Stimulated activated naive CD8-positive, alpha-beta T cell treated with anti-CD3 and anti-CD28 coated beads, Interleukin-15, amount 100 ng/mL, for 72 hours (primary cell): ENCODE measurements at regions not wholly inside any gene's neighbourhood (a gene's known extent, or its start where the extent isn't known, plus 50 kb on each side); places are given as distances from the start of the nearest gene placed in this dataset.
"Not testable (repeated sequence)": the region's sequence is repeated elsewhere in the genome, so short reads cannot be mapped to it uniquely, and the experiment has no call there.

Source experiments
- ATAC-seq: fragments of 150-1000 bp; cut with Tn5 transposase; 2 replicates; pipeline ENCODE4 v1.10.0; 2021; ENCODE audit warnings: mild to moderate bottlenecking, moderate library complexity
- DNase-seq, 2 donors: peaks; one replicate each; pipeline ENCODE4 v3.0.0; 2021 to 2022
- H3K27ac Mint-ChIP-seq, 2 donors: one replicate each; pipeline ENCODE4 v1.8.0; 2022; ENCODE audit warnings: mild to moderate bottlenecking in 2 of 2, mixed read lengths in 2 of 2, moderate library complexity in 2 of 2
- H3K27me3 Mint-ChIP-seq: one replicate; pipeline ENCODE4 v1.8.0; 2022; ENCODE audit warnings: mixed read lengths
- H3K4me1 Mint-ChIP-seq: one replicate; pipeline ENCODE4 v1.8.0; 2022; ENCODE audit warnings: mild to moderate bottlenecking, mixed read lengths
- H3K4me3 Mint-ChIP-seq, 2 donors: one replicate each; pipeline ENCODE4 v1.8.0; 2022; ENCODE audit warnings: mild to moderate bottlenecking in 2 of 2, mixed read lengths in 2 of 2, moderate library complexity in 1 of 2
- H3K9me3 Mint-ChIP-seq, 2 donors: one replicate each; pipeline ENCODE4 v1.8.0; 2022; ENCODE audit warnings: mixed read lengths in 2 of 2

GRCh38 chr4:59455751-59456150, 1744.4 kb upstream of the ADGRL3 start:
- Mint-ChIP-seq H3K4me3 (no peak overlapping the region), H3K4me1 (no peaks in the 10 kb centered on the region), H3K9me3 (peaks cover 4 to 7% of the 10 kb centered on the region in 2 donors), H3K27ac (no peak overlapping the region), H3K27me3 (no peaks in the 10 kb centered on the region)
- ATAC-seq = no peak
- no peak for DNase-seq

DNA sequence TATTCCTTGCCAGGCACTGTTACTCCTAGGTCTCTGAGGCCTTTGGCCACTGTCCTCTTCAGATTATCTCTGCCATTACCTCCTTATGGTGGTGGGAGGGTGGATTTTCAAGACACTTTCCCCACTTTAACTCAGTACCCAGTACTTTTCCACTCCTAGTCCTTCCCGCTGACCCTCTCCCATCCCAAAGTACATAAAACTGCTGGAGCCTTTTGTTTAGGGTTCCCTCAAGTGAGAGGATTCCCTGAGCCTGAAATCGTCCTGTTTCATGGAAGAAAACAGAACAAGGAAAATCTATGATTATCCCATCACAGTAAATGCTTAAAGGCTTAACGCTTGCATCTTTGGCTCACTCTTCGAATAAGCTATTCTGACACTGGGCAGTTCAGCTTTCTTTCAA, 1742.5 kb upstream of the ADGRL3 start:
- Mint-ChIP-seq H3K9me3 (peaks cover 0 to 6% of the 10 kb centered on the region in 2 donors), H3K4me3 (no peak overlapping the region), H3K27ac (no peak overlapping the region), H3K4me1 (no peaks in the 10 kb centered on the region), H3K27me3 (no peaks in the 10 kb centered on the region)
- no peak for ATAC-seq
- DNase-seq = no peak

- H3K27me3 Mint-ChIP-seq = no peaks in the 10 kb centered on the region
- peaks cover 20% of the 10 kb centered on the region in 2 donors for H3K9me3 Mint-ChIP-seq
- H3K27ac Mint-ChIP-seq = no peak overlapping the region
- H3K4me3 Mint-ChIP-seq = no peak overlapping the region
- ATAC-seq = no peak
- no peaks in the 10 kb centered on the region for H3K4me1 Mint-ChIP-seq
- no peak for DNase-seq
Measured at GRCh38 chr4:59484944-59485343, 1715.2 kb upstream of the ADGRL3 start.

DNA sequence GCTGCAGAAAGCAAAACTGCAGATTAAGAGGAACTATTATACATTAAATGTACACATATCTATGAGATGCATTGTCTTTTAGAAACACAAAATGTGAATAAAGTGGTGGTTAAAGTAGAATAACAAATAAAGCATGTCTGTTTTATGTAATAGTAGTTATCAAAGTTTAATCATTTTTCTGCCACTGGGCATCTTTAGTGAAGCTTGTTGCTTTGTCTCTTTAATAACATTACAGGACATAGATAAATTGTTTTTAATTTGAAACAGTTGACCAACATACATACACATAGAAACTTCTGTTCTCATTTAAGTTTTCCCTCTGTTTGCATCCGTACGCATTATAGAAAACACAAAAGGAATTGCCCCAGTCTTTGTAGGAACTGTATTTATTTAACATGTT, 1700.0 kb upstream of the ADGRL3 start:
- H3K4me3 Mint-ChIP-seq = no peak overlapping the region
- ATAC-seq = no peak
- H3K27ac Mint-ChIP-seq = no peak overlapping the region
- no peaks in the 10 kb centered on the region for H3K4me1 Mint-ChIP-seq
- DNase-seq = no peak
- H3K27me3 Mint-ChIP-seq = no peaks in the 10 kb centered on the region
- peaks cover 9 to 14% of the 10 kb centered on the region in 2 donors for H3K9me3 Mint-ChIP-seq

GRCh38 chr4:59503731-59504130, 1696.4 kb upstream of the ADGRL3 start:
- no peaks in the 10 kb centered on the region for H3K4me1 Mint-ChIP-seq
- peaks cover 5 to 13% of the 10 kb centered on the region in 2 donors for H3K9me3 Mint-ChIP-seq
- no peaks in the 10 kb centered on the region for H3K27me3 Mint-ChIP-seq
- no peak overlapping the region for H3K4me3 Mint-ChIP-seq
- H3K27ac Mint-ChIP-seq = no peak overlapping the region
- DNase-seq = no peak
- ATAC-seq = no peak

DNA sequence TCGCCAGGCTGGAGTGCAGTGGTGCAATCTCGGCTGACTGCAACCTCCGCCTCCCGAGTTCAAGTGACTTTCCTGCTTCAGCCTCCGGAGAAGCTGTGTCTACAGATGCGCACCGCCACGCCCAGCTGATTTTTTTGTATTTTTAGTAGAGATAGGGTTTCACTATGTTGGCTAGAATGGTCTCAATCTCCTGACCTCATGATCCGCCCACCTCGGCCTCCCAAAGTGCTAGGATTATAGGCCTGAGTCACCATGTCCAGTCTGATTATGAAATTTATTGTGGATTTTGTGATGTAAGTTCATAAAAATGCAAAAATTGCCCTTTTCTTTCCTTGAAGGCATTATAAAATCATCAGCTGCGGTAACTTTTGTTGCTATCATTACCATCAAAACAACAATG, 1688.3 kb upstream of the ADGRL3 start:
- H3K4me3 Mint-ChIP-seq, H3K4me1 Mint-ChIP-seq, H3K27me3 Mint-ChIP-seq, DNase-seq, H3K27ac Mint-ChIP-seq, ATAC-seq: not testable (repeated sequence)
- H3K9me3 Mint-ChIP-seq = peaks cover 0 to 13% of the 10 kb centered on the region in 2 donors

DNA sequence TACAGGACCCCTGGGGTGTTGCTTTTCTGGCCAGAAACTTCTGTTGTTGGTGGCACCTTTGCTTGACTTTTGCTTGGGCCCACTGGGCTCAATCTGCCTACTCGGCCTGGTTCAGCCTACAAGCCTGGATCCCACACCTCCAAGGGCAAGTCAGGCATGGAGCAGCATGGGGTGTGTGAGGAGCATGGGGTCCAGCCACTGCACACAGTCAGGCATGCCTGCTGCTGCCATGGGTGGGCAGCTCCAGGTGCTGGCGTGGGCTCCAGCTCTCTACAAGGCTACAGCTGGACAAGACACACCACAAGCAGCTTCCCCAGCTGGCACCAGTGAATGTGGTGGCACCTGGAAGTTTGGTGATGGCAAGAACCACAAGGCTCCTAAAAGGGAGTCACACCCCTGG, 1683.1 kb upstream of the ADGRL3 start:
- no peak for DNase-seq
- H3K27ac Mint-ChIP-seq = no peak overlapping the region
- no peaks in the 10 kb centered on the region for H3K4me1 Mint-ChIP-seq
- no peak overlapping the region for H3K4me3 Mint-ChIP-seq
- peak; percentile 50 for ATAC-seq
- H3K9me3 Mint-ChIP-seq = peaks cover 3 to 5% of the 10 kb centered on the region in 2 donors
- no peaks in the 10 kb centered on the region for H3K27me3 Mint-ChIP-seq

DNA sequence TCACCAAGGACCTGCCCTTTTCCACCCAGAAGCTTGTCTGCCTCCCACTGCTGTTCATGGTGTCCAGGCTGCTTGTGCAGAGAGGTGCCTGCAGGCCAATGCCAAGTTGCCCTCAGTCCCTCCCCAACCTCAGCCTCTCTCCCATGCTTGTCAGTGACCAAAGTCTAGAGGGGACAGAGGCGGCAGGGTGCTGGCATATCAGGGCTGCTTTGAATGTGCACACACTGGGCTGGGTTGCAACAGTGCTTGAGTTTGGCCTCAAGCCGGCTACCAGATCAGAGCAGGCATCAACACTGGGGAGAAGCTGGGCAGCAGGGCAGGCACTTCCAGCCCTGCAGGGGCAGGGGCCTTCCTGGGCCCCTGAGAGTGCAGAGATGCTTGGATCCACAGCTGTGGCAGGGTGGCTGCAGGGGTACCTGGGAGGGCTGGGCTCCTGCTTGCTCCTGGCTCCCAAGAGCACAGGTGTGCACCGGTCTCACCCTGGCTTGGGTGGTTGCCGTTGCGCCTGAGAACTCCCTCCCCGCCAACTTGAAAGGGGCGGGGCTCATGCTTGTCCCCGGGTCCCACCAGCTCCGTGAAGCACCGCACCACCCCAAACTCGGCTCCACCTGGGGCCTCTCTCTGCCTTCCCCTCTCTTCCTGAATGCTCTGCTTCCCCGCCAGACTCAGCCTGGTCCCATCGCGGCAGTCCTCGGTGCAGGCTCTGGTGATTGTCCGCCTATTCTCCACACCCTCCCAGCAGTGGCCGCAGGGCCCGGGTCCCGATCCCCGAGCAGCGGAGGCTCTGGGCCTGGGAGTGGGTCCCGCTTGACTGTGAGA, 1681.9 kb upstream of the ADGRL3 start:
- ATAC-seq = peak; percentile 31
- Mint-ChIP-seq H3K9me3 (peaks cover 7 to 8% of the 10 kb centered on the region in 2 donors), H3K27ac (no peak overlapping the region), H3K4me1 (no peaks in the 10 kb centered on the region), H3K4me3 (no peak overlapping the region), H3K27me3 (no peaks in the 10 kb centered on the region)
- no peak for DNase-seq

DNA sequence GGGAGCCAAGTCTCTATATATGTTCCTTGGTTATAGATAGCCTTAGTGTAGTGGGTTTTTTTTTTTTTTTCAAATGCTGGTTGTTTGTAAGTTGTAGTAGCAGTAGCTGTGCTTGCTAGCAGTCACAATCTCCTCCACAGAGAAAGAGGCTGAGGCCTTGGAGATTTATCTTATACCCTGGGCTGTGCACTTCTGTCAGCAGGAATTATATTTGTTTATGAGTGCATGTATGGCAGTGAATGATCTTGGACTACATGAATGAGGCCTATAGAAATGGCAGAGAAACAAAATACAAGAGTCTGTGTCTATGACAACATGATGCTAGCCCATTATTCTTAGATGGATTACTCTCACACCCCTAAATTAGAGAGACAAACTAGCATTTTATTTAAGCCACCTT, 1674.2 kb upstream of the ADGRL3 start:
- Mint-ChIP-seq H3K9me3 (peaks cover 4 to 7% of the 10 kb centered on the region in 2 donors), H3K4me3 (no peak overlapping the region), H3K27ac (no peak overlapping the region), H3K27me3 (no peaks in the 10 kb centered on the region), H3K4me1 (no peaks in the 10 kb centered on the region)
- no peak for ATAC-seq
- DNase-seq = no peak

- H3K27me3 Mint-ChIP-seq = no peaks in the 10 kb centered on the region
- H3K27ac Mint-ChIP-seq = no peak overlapping the region
- no peaks in the 10 kb centered on the region for H3K4me1 Mint-ChIP-seq
- ATAC-seq = no peak
- no peaks in the 10 kb centered on the region for H3K9me3 Mint-ChIP-seq
- H3K4me3 Mint-ChIP-seq = no peak overlapping the region
- no peak for DNase-seq
Measured at GRCh38 chr4:59535541-59535940, 1664.6 kb upstream of the ADGRL3 start.

DNA sequence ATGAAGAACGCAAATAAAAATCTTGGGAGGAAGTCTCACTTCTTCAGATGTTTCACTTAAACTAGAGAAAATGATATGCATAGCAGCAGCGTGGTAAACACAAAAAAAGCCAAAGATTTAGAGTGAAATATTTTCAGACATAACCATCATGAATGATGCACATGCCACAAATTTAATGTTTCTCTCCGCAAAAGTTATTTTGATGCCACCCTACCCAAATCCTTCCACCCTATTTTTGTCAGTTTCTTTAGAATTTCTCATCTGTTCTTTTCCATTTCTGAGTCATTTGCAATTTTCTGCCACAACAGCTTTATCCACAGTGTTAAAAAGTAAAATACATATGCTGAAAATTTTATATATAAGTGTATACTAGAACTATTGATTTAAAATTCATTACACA, 1663.7 kb upstream of the ADGRL3 start:
- Mint-ChIP-seq H3K4me1 (no peaks in the 10 kb centered on the region), H3K27ac (no peak overlapping the region), H3K4me3 (no peak overlapping the region), H3K9me3 (no peaks in the 10 kb centered on the region), H3K27me3 (no peaks in the 10 kb centered on the region)
- DNase-seq = no peak
- ATAC-seq = no peak

DNA sequence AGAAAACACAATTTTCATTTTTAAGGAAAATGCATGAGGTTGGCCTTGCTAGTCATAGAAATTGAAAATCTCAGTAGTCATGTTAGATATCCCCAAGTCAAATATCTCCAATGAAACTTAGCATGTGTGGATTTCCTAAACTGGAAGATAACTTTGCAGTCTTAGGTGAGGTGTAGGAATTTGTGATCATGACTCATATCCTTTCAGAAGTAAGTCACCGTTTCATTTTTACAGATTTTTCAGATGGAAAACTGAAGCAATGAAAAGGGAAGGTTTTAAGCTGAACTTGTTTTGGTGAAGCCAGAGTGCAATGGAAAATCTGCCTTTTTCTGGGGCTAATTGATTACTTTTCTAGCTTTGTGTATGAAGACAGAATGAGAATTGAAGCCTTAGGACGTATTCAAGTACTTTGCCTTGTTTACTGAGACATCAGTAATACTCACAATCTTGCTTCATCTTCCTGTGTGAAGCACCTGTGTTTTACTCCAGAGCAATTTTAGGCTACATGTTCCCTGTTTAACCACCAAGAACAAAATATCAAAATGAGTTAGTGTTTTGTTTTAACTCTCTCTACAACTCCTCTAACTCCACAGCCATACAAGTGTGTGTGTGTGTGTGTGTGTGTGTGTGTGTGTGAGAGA, 1662.8 kb upstream of the ADGRL3 start:
- H3K4me1 Mint-ChIP-seq = no peaks in the 10 kb centered on the region
- H3K9me3 Mint-ChIP-seq = no peaks in the 10 kb centered on the region
- ATAC-seq (no peak), DNase-seq (no peak)
- H3K4me3 Mint-ChIP-seq = no peak overlapping the region
- H3K27ac Mint-ChIP-seq = no peak overlapping the region
- H3K27me3 Mint-ChIP-seq = no peaks in the 10 kb centered on the region

DNA sequence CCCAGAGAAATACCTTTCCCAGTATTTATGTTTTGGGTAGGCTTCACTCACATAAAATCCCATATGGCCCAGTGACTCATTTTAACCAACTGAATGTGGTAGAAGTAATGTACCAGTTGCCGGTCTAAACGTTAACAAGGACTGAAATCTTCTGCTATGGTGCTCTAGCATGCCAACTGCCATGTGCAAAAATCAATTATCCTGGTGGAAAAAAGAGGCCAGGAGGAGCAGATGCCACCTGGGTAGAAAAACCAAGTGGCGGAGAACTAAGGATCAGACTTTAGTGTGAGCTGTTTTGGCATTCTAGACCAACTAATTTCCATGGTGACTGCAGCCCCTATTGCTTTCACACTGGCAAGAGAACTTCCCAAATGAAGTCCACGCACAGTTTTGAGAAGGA, 1660.7 kb upstream of the ADGRL3 start:
- H3K4me3 Mint-ChIP-seq = no peak overlapping the region
- DNase-seq (no peak), ATAC-seq (no peak)
- H3K4me1 Mint-ChIP-seq = no peaks in the 10 kb centered on the region
- H3K27ac Mint-ChIP-seq = no peak overlapping the region
- H3K9me3 Mint-ChIP-seq = no peaks in the 10 kb centered on the region
- H3K27me3 Mint-ChIP-seq = no peaks in the 10 kb centered on the region

DNA sequence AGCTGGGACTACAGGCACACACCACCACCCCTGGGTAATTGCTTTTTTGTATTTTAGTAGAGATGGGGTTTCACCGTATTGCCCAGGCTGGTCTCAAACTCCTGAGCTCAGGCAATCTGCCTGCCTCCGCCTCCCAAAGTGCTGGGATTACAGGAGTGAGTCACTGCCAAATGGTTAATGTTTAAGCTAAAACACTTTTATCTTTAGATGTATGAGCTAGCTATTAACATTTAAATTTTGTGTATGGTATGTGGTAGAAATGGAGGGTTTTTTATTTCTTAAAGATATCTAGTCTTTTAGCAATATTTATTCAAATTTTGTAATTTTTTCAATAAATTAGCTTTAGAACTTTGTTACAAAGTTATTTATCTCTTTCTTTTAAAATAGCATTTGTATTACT, 1659.8 kb upstream of the ADGRL3 start:
- H3K4me1 Mint-ChIP-seq = no peaks in the 10 kb centered on the region
- H3K9me3 Mint-ChIP-seq = no peaks in the 10 kb centered on the region
- no peak for DNase-seq
- H3K27ac Mint-ChIP-seq = no peak overlapping the region
- H3K27me3 Mint-ChIP-seq = no peaks in the 10 kb centered on the region
- no peak overlapping the region for H3K4me3 Mint-ChIP-seq
- no peak for ATAC-seq

GRCh38 chr4:59553063-59553720, 1646.9 kb upstream of the ADGRL3 start:
- Mint-ChIP-seq H3K4me3 (no peak overlapping the region), H3K4me1 (no peaks in the 10 kb centered on the region), H3K27ac (no peak overlapping the region), H3K27me3 (no peaks in the 10 kb centered on the region), H3K9me3 (peaks cover 0 to 24% of the 10 kb centered on the region in 2 donors)
- no peak for DNase-seq
- ATAC-seq = peak; percentile 64

- no peak overlapping the region for H3K27ac Mint-ChIP-seq
- H3K9me3 Mint-ChIP-seq = peaks cover 0 to 20% of the 10 kb centered on the region in 2 donors
- H3K4me3 Mint-ChIP-seq = no peak overlapping the region
- no peaks in the 10 kb centered on the region for H3K4me1 Mint-ChIP-seq
- no peaks in the 10 kb centered on the region for H3K27me3 Mint-ChIP-seq
- ATAC-seq (no peak), DNase-seq (no peak)
Measured at GRCh38 chr4:59553721-59554091, 1646.4 kb upstream of the ADGRL3 start.
